Kidney (tissue), 13 donors: ENCODE measurements at regions not wholly inside any gene's neighbourhood (a gene's known extent, or its start where the extent isn't known, plus 50 kb on each side); places are given as distances from the start of the nearest gene placed in this dataset.
A peak's percentile ranks its signal among the peaks of the same experiment; 100 is the strongest.

Experiments
- DNase-seq, 5 donors: peaks; one replicate each; pipeline ENCODE4 v3.0.0-alpha.2; 2013 to 2020
- FAIRE-seq: peaks from 2 replicates; lab custom pipeline; 2012; peaks lifted over from hg19 to GRCh38; lab: Jason Lieb, UNC
- H3K27ac ChIP-seq, 2 donors: one replicate each; pipeline ENCODE4 v1.7.0; 2013; ENCODE audit warnings: low read depth in 2 of 2, low read length in 2 of 2, inconsistent platforms in 1 of 2
- H3K27me3 ChIP-seq: one replicate; pipeline ENCODE4 v1.7.1; 2013; ENCODE audit warnings: low read length, inconsistent platforms; ENCODE audit not compliant: control insufficient read depth, insufficient read depth
- H3K36me3 ChIP-seq, 3 donors: one replicate each; pipeline versions ENCODE4 v1.7.0 to v1.7.1; 2013; ENCODE audit warnings: low read length in 3 of 3, control low read depth in 1 of 3, inconsistent platforms in 1 of 3; ENCODE audit not compliant: insufficient read depth in 3 of 3, control insufficient read depth in 2 of 3
- H3K4me1 ChIP-seq, 3 donors: one replicate each; pipeline versions ENCODE4 v1.7.0 to v1.7.1; 2013; ENCODE audit warnings: low read length in 3 of 3, inconsistent platforms in 1 of 3, low read depth in 1 of 3; ENCODE audit not compliant: control insufficient read depth in 2 of 3, insufficient read depth in 2 of 3
- H3K4me3 ChIP-seq, 3 donors: one replicate each; pipeline versions ENCODE4 v1.7.0 to v1.8.1; 2013; ENCODE audit warnings: low read length in 3 of 3, control low read depth in 1 of 3, inconsistent platforms in 1 of 3
- H3K9ac ChIP-seq, 3 donors: one replicate each; pipeline versions ENCODE4 v1.7.0 to v1.7.1; 2013; ENCODE audit warnings: low read length in 3 of 3, control low read depth in 1 of 3, inconsistent platforms in 1 of 3
- H3K9me3 ChIP-seq, 3 donors: one replicate each; pipeline versions ENCODE4 v1.7.0 to v1.7.1; 2013; ENCODE audit warnings: low read length in 3 of 3, control low read depth in 1 of 3, inconsistent platforms in 1 of 3; ENCODE audit not compliant: control insufficient read depth in 2 of 3, insufficient read depth in 1 of 3
- intact Hi-C: fragments of 100-400 bp; cut with DNase I; formaldehyde crosslinking; loops from one replicate; pipeline ENCODE4 v1.11.1; 2022
- TF ChIP-seq, protein P1 (sequence below): IDR thresholded peaks from 3 replicates; pipeline ENCODE4 v1.5.1; 2012; ENCODE audit warnings: mild to moderate bottlenecking, moderate library complexity, borderline replicate concordance; ENCODE audit not compliant: insufficient read depth; ENCODE audit errors: extremely low read depth
- donor health status: control.
- donor health status: control.
- donor health status: control.
- donor health status: control.
- donor health status: control.
- donor health status: DM: yes; HTN: yes; CAD: no.
- donor health status: Normal renal cell carcinoma (clear cell type).

DNA sequence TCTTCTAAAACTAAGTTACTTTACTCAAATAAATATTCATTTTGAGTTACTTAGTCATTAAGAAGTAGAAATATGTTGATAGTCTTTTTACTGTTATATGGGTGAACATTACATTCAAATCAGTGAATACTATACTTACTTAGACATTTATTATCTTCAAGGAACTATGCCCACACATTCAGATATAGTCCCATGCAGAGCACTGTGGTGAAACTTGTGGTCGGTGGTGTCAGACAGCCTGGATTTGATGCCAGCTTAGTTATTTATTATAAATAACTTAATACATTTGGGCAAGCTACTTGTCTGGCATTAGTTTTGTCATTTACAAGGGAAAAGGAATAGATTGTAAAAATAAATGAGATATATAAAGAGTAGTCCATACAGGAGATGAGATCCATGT is 149.5 kb downstream of the RAP2B start:
- Histone ChIP-seq H3K36me3 (no peaks in the 10 kb centered on the region), H3K4me3 (no peak overlapping the region), H3K27me3 (no peaks in the 10 kb centered on the region), H3K27ac (no peak overlapping the region), H3K4me1 (no peaks in the 10 kb centered on the region), H3K9ac (no peak overlapping the region), H3K9me3 (no peaks in the 10 kb centered on the region)
- FAIRE-seq (no peak), DNase-seq (no peak)
- TF ChIP-seq, protein P1, sequence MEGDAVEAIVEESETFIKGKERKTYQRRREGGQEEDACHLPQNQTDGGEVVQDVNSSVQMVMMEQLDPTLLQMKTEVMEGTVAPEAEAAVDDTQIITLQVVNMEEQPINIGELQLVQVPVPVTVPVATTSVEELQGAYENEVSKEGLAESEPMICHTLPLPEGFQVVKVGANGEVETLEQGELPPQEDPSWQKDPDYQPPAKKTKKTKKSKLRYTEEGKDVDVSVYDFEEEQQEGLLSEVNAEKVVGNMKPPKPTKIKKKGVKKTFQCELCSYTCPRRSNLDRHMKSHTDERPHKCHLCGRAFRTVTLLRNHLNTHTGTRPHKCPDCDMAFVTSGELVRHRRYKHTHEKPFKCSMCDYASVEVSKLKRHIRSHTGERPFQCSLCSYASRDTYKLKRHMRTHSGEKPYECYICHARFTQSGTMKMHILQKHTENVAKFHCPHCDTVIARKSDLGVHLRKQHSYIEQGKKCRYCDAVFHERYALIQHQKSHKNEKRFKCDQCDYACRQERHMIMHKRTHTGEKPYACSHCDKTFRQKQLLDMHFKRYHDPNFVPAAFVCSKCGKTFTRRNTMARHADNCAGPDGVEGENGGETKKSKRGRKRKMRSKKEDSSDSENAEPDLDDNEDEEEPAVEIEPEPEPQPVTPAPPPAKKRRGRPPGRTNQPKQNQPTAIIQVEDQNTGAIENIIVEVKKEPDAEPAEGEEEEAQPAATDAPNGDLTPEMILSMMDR = no peak
- intact Hi-C loops = no loop called here

DNA sequence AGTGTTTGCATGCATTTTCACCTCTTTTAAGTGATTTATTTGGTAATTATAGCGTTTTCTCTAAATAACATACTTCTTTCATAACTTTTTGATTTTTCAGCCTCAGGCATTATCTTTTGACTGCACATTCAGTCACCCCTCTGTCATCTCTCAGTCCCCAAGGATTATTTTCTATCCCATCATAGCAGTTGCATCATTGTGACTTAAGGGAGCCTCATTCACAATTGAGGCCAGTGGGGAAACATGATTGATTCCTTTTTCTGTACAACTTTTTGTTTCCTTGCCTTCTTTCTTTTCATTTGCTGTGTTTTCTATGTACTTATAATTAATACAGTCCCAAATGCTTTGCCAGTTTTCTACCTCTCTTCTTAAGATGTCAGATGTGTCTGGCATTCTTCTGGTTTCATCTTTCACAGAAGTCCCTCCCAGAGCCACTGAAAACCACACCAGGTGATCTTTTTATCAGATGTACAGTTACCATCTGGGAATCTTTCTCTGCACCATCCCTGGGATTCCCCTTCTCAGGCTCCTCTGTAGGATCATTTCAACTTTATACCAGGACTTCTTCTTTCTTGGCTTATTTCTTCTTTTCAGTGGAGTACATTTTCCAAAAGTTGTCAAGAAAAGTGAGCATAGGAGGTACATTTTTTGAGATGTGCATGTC is 151.4 kb downstream of the RAP2B start:
- no peak overlapping the region for H3K9ac ChIP-seq
- H3K36me3 ChIP-seq = no peaks in the 10 kb centered on the region
- FAIRE-seq = no peak
- no peak overlapping the region for H3K27ac ChIP-seq
- intact Hi-C loops = no loop called here
- no peaks in the 10 kb centered on the region for H3K27me3 ChIP-seq
- TF ChIP-seq, protein P1 = no peak
- H3K4me1 ChIP-seq = no peaks in the 10 kb centered on the region
- peak in 2 of 5 donors; percentile 7 to 12 for DNase-seq
- H3K9me3 ChIP-seq = no peaks in the 10 kb centered on the region
- H3K4me3 ChIP-seq = no peak overlapping the region

DNA sequence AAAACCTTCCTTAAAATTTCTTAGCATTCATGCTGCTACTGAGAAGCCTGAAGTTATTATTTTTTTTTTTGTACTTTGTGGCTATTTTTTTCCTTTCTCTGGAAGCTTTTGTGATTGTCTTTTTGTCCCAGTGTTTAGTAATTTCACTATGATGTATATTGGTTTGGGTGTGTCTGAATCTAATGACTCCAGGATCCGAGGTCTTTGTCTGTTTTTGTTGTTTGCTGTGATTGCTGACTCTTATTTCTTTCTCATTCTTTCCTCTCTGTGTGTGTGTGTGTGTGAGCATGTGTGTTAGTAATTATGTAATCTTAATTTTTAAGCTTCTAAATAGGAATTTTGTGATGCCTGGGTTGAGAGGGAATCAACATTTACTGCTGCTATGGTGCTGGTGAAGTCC is 152.0 kb downstream of the RAP2B start:
- no peaks in the 10 kb centered on the region for H3K27me3 ChIP-seq
- intact Hi-C loops = no loop called here
- FAIRE-seq (no peak), DNase-seq (no peak)
- no peak overlapping the region for H3K4me3 ChIP-seq
- H3K9ac ChIP-seq = no peak overlapping the region
- no peak overlapping the region for H3K27ac ChIP-seq
- H3K4me1 ChIP-seq = no peaks in the 10 kb centered on the region
- TF ChIP-seq, protein P1 = no peak
- H3K9me3 ChIP-seq = no peaks in the 10 kb centered on the region
- H3K36me3 ChIP-seq = no peaks in the 10 kb centered on the region

DNA sequence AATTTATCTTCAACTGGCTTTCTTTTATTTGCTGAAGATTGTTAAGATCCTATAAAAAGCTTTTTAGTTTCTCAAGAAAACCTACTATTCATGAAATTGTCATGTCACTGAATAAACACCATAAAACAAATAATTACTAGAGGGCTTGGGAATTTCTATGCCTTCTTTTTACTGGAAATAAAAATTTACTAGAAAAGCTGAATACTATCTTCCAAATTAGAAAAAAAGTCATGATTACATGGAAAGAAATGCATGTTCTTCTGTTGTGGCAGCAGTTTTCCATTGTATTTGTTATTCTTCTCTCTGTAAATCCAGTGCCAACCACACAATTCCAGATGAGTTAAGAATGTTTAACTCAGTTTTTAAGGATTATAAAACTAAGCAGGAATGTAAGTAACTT is 153.8 kb downstream of the RAP2B start:
- Histone ChIP-seq H3K4me3 (no peak overlapping the region), H3K4me1 (no peaks in the 10 kb centered on the region), H3K9me3 (no peaks in the 10 kb centered on the region), H3K27ac (no peak overlapping the region), H3K27me3 (no peaks in the 10 kb centered on the region), H3K9ac (no peak overlapping the region), H3K36me3 (no peaks in the 10 kb centered on the region)
- DNase-seq = no peak
- no peak for FAIRE-seq
- intact Hi-C loops = no loop called here
- TF ChIP-seq, protein P1 = no peak
